AG09309 (cell line): ENCODE measurements at regions not wholly inside any gene's neighbourhood (a gene's known extent, or its start where the extent isn't known, plus 50 kb on each side); places are given as distances from the start of the nearest gene placed in this dataset.

Source experiments
- DNase-seq: peaks from one replicate; pipeline ENCODE4 v3.0.0-alpha.2; 2010; ENCODE audit warnings: low read depth
- H3K4me3 ChIP-seq: 2 replicates; pipeline ENCODE4 v1.5.1; 2011; ENCODE audit warnings: mild to moderate bottlenecking, low read depth, low read length, moderate library complexity; ENCODE audit not compliant: control insufficient read depth
- CTCF ChIP-seq: IDR thresholded peaks from 2 replicates; pipeline ENCODE4 v1.5.1; 2011; ENCODE audit warnings: mild to moderate bottlenecking, low read depth, low read length, inconsistent platforms; ENCODE audit not compliant: insufficient read depth, control insufficient read depth; ENCODE audit errors: missing control alignments

GRCh38 chr17:73861543-73861942 lies 217.3 kb upstream of the SDK2 start:
- H3K4me3 ChIP-seq = no peak overlapping the region
- no peak for TF ChIP-seq CTCF

GRCh38 chr17:73863761-73864535 lies 219.7 kb upstream of the SDK2 start:
- no peak overlapping the region for H3K4me3 ChIP-seq
- DNase-seq = no peak
- TF ChIP-seq CTCF = no peak

More at GRCh38 chr17:73861543-73861942, 217.3 kb upstream of the SDK2 start:
- DNase-seq = no peak

- H3K4me3 ChIP-seq = no peak overlapping the region
- DNase-seq = no peak
- TF ChIP-seq CTCF = no peak
Measured at GRCh38 chr17:73865831-73866230, 221.6 kb upstream of the SDK2 start.

- TF ChIP-seq CTCF = no peak
- DNase-seq = no peak
- H3K4me3 ChIP-seq = no peak overlapping the region
Measured at GRCh38 chr17:73867056-73867455, 222.8 kb upstream of the SDK2 start.

- no peak overlapping the region for H3K4me3 ChIP-seq
- no peak for TF ChIP-seq CTCF
- DNase-seq = no peak
Measured at GRCh38 chr17:73870068-73870467, 225.8 kb upstream of the SDK2 start.

GRCh38 chr17:73870473-73870872 lies 226.2 kb upstream of the SDK2 start:
- DNase-seq = no peak
- no peak for TF ChIP-seq CTCF
- H3K4me3 ChIP-seq = no peak overlapping the region

- TF ChIP-seq CTCF = no peak
- no peak for DNase-seq
- H3K4me3 ChIP-seq = no peak overlapping the region
Measured at GRCh38 chr17:73872816-73873215, 228.6 kb upstream of the SDK2 start.
